DMS79 treated with DMSO at 0.1 percent for 48 hours (cell line): ENCODE measurements at regions not wholly inside any gene's neighbourhood (a gene's known extent, or its start where the extent isn't known, plus 50 kb on each side); places are given as distances from the start of the nearest gene placed in this dataset.
"Not testable (repeated sequence)": the region's sequence is repeated elsewhere in the genome, so short reads cannot be mapped to it uniquely, and the experiment has no call there.

Experiments
- DNase-seq: peaks from one replicate; lab custom pipeline; 2025; lab: John Stamatoyannopoulos, UW

DNA sequence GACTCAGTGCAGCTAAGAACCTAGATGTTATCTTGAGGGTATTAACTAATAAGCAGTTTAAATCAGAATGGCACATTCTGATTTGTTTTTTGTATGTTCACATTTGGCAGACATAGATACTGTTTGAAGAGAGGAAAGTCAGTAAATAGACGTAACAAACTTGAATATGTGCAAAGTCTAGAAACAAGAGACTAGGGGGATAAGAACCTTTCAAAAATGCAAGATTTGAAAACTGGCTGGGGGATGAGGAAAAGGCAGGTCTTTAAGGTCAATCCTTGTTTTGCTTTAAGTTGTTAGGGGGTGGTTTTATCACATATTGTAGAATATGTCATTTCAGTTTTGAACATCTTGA is 136.5 kb downstream of the ZNF92 start:
- DNase-seq: not testable (repeated sequence)

DNA sequence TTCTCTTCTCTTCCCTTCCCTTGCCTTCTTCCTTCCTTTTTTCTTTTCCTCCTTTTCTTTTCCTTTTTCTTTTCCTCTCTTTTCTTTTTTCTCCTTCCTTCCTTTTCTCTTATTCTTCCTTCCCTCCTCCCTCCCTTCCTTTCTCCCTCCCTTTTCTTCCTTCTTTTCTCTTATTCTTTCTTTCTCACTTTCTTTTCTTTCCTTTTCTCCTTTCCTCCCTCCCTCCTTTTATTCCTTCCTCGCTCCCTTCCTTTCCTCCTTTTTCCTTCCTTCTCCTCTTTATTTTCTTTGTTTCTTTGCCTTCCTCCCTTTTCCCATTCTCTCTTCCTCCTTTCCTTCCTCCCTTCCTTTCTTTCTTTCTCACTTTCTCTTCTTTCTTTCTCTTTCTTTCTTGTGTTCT is 146.1 kb downstream of the ZNF92 start:
- DNase-seq: not testable (repeated sequence)

DNA sequence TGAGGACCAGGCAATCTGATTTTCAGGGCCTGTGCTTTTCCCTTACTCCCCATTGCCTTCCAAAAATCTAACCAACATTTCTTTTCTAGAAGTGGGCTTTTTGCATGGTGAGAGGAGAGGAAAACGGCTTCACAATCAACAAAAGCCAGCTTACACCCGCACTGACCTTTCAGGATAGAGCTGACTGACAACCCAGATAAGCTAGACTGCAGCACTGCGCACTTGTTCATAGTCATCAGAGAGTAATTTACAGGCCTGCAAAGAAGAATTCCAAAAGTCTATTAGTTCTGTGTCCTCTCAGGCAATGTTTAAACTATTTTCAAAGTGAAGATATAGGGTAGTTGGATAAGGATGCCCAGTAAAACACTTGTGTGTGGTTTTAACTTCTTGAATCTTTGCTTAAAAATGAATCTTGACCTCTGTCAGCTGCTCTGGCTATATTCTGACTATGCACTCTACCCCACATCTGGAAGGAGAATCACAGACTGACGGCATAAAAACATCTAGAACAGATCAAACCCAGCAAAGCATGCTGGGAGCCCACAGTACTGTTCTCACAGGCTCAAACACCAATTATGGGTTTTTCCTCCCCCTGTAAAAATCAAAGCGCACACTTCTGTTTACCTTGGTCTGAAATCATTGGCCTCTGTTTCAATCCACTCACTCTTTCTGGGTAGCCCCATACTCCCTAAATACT is 172.0 kb downstream of the ZNF92 start:
- DNase-seq: not testable (repeated sequence)

DNA sequence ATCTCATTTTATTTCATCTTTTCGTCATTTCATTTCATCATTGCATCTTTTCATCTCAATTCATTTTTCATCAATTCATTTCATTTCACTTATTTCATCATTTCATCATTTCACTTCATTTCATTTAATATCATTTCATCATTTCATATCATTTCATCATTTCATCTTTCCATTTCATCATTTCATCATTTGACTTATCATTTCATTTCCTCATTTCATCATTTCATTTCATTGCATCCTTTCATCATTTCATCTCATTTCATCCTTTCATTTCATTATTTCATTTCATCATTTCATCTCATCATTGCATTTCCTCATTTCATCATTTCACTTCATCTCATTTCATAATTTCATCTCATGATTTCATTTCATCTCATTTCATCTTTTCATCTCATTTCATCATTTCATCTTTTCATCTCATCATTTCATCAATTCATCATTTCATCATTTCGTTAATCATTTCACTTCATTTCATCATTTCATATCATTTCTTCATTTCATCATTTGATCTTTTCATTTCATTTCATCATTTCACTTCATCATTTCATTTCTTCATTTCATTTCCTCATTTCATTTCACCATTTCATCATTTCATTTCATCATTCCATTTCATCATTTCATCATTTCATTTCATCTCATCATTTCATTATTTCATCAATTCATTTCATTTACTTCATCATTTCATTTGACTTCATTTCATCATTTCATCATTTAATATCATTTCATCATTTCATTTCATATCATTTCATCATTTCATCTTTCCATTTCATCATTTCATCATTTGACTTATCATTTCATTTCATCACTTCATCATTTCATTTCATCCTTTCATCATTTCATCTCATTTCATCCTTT is 176.2 kb downstream of the ZNF92 start:
- not testable (repeated sequence) for DNase-seq

DNA sequence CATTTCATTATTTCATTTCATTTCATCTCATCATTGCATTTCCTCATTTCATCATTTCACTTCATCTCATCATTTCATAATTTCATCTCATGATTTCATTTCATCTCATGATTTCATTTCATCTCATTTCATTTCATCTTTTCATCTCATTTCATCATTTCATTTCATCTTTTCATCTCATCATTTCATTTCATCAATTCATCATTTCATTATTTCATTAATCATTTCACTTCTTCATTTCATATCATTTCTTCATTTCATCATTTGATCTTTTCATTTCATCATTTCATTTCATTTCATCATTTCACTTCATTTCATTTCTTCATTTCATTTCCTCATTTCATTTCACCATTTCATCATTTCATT is 176.8 kb downstream of the ZNF92 start:
- DNase-seq: not testable (repeated sequence)

DNA sequence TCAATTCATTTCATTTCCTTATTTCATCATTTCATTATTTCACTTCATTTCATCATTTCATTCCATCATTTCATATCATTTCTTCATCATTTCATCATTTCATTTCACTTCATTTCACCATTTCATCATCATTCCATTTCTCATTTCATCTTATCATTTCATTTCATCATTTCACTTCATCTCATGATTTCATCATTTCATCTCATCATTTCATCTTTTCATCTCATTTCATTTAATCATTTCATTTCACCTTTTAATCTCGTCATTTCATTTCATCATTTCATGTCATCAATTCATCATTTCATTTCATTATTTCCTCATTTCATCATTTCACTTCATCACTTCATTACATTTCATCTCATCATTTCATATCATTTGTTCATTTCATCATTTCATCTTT is 177.4 kb downstream of the ZNF92 start:
- not testable (repeated sequence) for DNase-seq

DNA sequence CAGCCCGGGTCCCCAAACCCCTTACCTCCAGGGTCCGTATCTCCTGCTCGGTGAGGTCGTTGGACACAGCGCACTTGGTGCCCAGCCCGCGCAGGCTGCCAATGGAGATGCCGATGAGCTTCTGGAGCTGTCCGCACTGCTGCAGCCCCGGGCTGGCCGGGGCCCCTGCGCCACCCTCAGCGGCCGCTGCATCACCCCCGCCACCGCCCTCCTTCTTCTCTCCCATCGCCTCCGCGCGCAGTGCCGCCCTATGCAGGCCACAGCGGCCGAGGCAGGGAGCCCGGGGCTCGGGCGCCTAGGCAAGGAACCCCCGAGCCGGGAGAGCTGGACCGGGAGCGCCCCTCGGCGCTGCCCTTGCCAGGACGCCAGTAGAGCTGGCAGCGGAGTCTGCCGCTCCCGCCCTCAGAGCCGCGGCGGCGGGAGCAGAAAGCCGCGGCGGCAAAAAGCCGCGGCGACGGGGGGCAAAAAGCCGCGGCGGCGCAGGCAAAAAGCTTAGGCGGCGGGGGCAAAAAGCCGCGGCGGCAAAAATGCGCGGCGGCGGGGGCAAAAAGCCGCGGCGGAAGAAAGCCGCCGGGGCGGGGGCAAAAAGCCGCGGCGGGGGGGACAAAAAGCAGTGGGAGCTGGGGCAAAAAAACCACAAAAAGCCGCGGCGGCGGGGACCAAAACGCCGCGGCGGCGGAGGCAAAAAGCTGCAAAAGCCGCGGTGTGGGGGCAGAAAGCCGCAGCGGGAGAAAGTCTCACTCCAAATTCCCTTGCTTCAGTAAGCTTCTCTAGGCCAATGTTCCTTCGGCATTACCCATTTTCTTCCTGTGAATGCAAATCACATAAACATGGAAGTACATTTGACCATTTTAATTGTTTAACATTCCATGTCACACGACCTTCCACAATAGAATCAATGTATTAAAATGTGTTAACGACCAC is 181.2 kb downstream of the ZNF92 start:
- not testable (repeated sequence) for DNase-seq

DNA sequence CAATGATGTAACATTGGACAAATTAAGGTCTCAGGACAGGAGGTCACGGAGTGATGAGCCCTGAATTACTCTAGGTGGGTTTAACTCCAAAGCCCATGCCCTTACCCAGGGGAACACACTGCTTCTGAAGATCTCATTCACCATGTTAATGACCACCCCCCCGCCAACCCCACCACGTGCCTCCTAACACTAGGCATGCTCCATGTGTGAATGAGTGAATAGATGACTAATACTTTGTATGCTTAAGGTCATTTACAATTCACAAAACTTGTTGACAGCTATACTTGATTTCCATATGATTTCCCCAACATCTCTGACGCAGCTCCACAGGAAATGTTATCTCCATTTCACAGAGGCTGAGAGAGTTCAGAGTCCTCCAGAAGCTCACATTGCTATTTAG is 184.9 kb downstream of the ZNF92 start:
- DNase-seq: not testable (repeated sequence)

DNA sequence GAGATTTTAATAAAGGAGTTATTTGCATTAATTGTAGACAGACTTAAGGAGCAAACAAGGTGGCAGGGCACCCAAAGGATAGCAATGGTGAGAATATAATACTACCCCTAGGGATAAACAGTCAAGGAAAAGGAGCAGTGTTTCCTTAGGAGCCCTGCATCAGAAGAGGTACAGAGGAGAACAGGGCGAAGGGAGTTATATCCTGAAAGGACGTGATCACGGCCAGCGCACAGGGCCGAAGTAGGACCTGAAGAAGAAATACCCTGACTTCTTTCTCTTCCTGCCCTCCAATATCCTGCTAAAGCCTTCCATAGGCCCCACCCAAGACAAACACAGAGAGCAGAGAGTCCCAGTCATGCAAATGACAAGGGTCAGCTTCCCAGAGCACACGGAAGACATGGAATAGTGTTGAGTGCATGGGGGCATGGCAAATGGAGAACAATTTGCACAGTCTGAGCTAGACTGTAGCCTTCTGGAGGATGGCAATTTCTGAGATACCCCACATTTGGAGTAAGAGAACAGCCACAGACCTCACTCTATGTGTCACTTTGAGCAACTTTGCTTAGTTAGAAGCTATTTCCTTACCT is 188.2 kb downstream of the ZNF92 start:
- not testable (repeated sequence) for DNase-seq

DNA sequence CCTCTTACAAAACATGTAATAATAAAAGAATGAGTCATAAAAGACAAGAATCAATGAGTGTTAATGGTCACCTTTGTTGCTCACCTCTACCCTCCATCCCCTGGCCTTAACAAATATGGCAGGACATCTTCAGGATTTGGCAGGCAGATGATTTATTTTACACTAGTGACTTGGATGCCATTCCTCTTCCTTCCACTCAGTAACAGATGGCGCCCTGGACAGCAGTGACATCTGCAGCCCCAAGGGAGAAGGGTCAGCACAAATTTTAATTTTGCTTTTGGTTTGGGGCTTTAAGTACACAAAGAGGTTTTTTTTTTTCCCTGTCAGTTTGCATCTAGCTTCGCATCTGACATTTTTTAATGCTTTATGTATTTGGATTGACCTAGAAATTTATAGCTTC is 188.9 kb downstream of the ZNF92 start:
- DNase-seq: not testable (repeated sequence)

DNA sequence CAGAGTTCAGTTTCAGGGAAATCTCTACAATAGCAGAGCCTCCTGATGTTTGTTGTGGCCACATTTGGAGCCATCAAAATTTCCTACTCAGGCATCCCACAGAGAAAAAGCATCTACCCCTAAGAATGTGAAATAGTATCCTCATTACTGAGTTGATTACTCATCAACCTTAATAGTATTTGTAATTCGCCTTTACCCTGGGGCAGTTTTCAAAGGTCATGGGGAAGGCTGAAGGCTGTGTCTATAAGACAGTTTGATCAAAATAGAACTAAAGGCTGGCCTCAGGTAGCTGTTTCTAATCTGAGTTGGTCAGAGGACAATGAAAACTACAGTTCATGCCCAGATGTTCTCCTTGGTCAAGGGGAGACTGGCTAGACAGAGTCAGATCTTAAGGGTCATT is 189.7 kb downstream of the ZNF92 start:
- DNase-seq: not testable (repeated sequence)

DNA sequence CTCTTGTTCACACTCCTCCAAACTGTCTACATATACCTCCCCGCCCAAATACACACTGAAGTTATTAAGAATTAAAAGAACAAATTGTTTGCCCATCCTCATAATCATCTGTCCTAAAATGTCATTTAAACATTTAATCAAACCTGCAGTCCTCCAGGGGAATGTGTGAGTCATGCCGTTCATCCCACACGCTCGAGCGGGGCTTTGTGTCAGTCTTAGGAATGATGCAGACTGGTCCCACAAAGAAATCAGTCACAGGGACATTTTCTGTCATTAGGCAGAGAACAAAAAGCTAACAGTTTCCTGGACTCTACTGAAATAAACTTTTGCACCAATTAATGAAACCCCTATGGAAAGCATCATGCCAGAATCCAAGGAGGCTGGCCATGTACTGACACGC is 194.6 kb downstream of the ZNF92 start:
- not testable (repeated sequence) for DNase-seq

DNA sequence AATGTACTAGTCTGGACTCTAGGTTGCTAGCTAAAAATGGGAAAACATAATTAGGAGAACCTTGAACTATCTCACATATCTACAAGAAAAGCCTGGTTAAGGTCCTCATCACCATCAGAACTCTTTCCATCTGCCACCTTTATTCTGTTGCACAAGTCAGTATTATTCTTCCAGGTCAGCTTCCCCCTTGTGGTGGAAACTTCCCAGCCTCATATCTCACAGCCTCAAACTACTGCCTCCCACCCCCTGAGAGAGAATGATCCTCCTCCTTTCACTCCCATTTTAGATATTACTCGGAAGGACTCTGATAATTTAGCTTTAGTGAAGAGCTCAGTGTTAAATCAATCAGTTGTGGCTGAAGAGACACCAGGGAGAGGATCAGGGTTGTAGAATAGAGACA is 197.3 kb downstream of the ZNF92 start:
- not testable (repeated sequence) for DNase-seq

DNA sequence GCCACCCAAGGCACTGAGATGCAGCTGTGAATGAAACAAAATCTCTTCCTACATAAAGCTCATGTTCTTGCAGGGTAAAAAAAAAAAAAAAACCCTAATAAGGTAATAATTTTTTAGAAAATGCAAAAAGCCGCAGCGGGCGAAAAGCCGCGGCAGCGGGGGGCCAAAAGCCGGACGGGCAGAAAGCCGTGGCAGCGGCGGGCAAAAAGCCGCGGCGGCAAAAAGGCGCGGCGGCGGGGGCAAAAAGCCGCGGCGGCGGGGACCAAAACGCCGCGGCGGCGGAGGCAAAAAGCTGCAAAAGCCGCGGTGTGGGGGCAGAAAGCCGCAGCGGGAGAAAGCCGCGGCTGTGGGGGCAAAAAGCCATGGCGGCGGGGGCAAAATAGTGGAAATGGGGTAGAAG is 198.9 kb downstream of the ZNF92 start:
- not testable (repeated sequence) for DNase-seq

DNA sequence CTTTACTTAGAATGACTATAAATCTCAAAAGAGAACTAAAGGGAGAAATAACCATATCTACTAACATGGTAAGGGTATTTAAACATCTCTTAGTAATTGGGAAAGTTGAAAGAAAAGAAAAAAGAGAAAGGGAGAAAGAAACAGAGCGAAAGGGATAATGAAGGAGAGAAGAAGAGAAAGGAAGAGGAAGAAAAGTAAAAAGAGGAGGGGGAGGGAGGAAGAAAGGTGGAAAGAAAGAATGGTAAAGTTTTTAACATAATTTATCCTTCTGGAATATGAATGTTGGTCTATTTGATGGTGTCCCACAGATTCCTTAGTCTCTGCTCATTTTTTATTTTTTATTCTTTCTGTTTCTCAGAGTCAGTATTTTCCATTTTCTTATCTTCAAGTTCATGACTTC is 202.7 kb downstream of the ZNF92 start:
- DNase-seq: not testable (repeated sequence)

DNA sequence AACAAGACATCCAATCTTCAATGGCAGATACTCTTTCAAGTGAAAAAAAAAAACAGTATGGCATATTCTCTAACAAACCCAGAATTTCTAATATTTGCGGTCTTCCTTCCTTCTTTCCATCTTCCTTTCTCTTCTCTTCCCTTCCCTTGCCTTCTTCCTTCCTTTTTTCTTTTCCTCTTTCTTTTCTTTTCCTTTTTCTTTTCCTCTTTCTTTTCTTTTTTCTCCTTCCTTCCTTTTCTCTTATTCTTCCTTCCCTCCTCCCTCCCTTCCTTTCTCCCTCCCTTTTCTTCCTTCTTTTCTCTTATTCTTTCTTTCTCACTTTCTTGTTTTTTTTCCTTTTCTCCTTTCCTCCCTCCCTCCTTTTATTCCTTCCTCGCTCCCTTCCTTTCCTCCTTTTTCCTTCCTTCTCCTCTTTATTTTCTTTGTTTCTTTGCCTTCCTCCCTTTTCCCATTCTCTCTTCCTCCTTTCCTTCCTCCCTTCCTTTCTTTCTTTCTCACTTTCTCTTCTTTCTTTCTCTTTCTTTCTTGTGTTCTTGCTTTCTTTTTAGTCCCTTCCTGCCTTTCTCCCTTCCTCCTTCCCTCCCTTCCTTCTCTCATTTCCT is 209.0 kb downstream of the ZNF92 start:
- not testable (repeated sequence) for DNase-seq

DNA sequence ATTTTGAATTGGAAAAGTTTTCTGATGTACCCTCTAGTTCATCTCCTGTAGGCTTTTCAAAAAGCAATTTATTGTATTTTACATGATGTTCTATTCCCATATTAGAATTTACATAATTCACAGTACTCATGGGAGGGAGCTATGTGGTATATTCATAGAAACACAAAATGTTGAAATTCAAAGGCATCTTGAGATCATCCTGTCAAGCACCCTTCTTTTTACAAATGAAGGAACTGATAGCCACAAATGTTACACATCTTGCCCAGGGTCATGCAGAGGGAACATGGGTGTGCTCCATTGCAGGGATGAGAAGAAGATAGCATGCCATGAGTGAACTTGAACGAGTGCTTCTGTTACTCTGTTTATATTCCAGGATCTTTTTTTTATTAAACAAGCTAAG is 228.8 kb downstream of the ZNF92 start:
- DNase-seq: not testable (repeated sequence)

DNA sequence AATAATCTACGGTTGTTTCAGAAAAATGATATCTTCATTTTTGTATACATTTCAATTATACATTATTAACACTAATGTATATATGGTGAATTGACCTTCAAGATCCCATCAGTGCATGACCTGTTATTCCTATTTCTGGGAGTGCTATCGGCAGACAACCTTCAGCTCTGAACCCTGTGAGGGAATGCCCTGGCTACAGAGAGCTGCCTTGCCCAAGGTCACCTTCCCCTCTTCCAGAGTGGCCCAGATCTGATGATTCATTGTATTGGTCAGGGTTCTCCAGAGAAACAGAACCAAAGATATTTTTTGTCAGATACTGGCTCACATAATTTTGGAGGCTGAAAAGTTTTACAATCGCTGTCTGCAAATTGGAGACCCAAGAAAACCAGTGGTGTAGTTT is 235.5 kb downstream of the ZNF92 start:
- no peak for DNase-seq

DNA sequence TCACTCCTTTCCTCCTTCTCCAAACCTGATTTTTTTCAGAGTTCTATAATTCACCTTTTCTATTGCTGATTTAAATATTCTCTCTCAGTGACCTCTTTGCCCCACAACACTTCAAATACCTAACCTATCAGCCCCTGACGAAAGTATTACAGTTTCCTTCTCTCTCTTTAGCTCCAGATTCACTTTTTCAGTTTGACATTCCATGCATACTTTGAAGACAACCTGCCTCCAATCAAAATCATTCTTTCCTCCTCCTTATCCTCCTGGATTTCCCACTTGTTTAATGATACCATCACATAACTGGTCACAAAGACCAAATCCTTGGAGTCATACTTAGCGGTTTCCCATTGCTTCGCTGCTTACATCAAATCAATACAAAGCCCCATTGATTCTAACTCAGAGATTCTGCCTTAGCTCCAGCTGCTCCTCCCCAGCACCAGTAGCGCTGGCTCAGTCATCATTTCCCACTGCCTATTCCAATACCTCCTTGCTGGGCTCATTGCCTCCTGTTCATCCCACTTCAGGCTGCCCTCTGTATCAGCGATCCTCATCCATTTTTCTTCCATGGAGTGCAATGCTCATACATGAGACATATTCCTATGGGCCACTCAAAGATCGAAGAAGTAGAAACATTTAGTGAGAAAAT is 240.1 kb downstream of the ZNF92 start:
- not testable (repeated sequence) for DNase-seq

DNA sequence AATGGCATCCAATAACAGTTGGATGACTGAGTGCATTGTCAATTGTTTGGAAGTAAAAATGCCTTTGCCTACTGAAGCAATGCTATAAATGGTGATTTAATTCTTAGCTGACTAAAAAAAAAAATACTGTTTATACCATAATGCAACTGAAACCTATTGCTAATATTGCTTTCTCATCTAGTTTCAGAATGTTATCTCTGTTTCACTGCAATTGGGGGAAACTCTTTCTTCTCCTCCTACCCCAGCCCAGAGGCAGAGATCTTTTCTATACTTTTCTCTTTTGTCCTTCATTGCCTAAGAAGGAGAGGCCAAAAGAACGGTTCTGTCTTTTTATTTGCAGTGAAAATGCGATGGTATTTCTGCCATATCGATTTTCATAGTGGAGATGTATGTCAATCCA is 242.5 kb downstream of the ZNF92 start:
- DNase-seq: not testable (repeated sequence)

DNA sequence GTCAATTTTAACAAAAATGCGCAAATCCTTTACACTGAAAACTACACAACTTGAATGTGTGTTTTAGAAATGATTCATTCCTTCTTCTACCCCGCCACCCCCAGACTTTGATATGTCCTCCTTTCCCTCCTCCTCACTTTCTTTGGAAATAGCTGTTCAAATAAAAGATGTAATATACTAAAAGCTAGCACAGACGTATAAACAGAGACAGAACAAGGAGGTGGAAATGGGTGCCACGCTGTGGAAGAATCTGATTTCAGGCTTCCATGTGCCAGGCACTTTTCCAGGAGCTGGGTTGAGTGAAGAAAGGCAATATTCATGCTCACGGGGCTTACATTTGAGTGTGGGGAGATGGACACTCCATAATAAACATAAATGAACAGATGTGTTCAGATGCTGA is 246.6 kb downstream of the ZNF92 start:
- DNase-seq: not testable (repeated sequence)
